DND-41 (cell line): ENCODE measurements at regions not wholly inside any gene's neighbourhood (a gene's known extent, or its start where the extent isn't known, plus 50 kb on each side); places are given as distances from the start of the nearest gene placed in this dataset.

Experiments used
- EZH2 ChIP-seq: IDR thresholded peaks from 3 replicates; pipeline ENCODE4 v1.6.1; 2012; ENCODE audit warnings: borderline replicate concordance, low read depth, mild to moderate bottlenecking, moderate library complexity, low read length, inconsistent platforms; ENCODE audit not compliant: severe bottlenecking
- TF ChIP-seq, protein P1 (sequence below): IDR thresholded peaks from 2 replicates; pipeline ENCODE4 v1.5.1; 2012; ENCODE audit warnings: borderline replicate concordance, low read length, moderate library complexity, mild to moderate bottlenecking; ENCODE audit not compliant: poor library complexity, severe bottlenecking; ENCODE audit errors: extremely low read depth

DNA sequence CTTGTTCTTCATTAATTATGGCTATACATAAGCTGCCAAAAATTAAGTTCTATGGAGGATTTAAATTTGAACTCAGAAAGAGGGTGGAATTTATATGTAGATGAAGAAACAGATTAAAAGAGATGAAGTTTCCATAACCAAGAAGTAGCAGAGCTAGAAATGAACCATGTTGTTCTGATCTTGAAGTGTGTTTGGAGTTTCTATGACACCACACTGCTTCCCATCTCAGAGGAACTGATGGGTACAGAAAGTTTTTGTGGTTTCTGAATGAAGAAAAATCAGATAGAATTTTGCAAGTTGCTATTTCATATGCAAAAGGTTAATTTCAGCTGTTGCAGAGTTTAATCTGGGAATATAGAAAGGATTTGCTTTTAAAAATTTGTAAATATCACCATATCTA is 710.3 kb downstream of the PDCD6IP start:
- TF ChIP-seq, protein P1, sequence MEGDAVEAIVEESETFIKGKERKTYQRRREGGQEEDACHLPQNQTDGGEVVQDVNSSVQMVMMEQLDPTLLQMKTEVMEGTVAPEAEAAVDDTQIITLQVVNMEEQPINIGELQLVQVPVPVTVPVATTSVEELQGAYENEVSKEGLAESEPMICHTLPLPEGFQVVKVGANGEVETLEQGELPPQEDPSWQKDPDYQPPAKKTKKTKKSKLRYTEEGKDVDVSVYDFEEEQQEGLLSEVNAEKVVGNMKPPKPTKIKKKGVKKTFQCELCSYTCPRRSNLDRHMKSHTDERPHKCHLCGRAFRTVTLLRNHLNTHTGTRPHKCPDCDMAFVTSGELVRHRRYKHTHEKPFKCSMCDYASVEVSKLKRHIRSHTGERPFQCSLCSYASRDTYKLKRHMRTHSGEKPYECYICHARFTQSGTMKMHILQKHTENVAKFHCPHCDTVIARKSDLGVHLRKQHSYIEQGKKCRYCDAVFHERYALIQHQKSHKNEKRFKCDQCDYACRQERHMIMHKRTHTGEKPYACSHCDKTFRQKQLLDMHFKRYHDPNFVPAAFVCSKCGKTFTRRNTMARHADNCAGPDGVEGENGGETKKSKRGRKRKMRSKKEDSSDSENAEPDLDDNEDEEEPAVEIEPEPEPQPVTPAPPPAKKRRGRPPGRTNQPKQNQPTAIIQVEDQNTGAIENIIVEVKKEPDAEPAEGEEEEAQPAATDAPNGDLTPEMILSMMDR = no peak
- no peak for TF ChIP-seq EZH2
